HUES48 (cell line): ENCODE measurements at regions not wholly inside any gene's neighbourhood (a gene's known extent, or its start where the extent isn't known, plus 50 kb on each side); places are given as distances from the start of the nearest gene placed in this dataset.

ENCODE experiments used
- H3K27ac ChIP-seq: one replicate; pipeline ENCODE4 v1.7.0; 2013; ENCODE audit warnings: low read depth, low read length, inconsistent platforms
- H3K27me3 ChIP-seq: 2 replicates; pipeline ENCODE4 v1.6.1; 2013; ENCODE audit warnings: mild to moderate bottlenecking, low read length; ENCODE audit not compliant: control insufficient read depth, insufficient read depth
- H3K36me3 ChIP-seq: 2 replicates; pipeline ENCODE4 v1.6.1; 2013; ENCODE audit warnings: low read length; ENCODE audit not compliant: control insufficient read depth, insufficient read depth
- H3K4me1 ChIP-seq: 2 replicates; pipeline ENCODE4 v1.6.1; 2013; ENCODE audit warnings: mild to moderate bottlenecking, low read length; ENCODE audit not compliant: control insufficient read depth, insufficient read depth
- H3K4me3 ChIP-seq: 2 replicates; pipeline ENCODE4 v1.5.1; 2013; ENCODE audit warnings: mild to moderate bottlenecking, low read depth, low read length
- H3K9ac ChIP-seq: 2 replicates; pipeline ENCODE4 v1.6.1; 2013; ENCODE audit warnings: mild to moderate bottlenecking, low read depth, low read length, moderate library complexity
- H3K9me3 ChIP-seq: 2 replicates; pipeline ENCODE4 v1.6.1; 2013; ENCODE audit warnings: low read length; ENCODE audit not compliant: control insufficient read depth, insufficient read depth

- H3K27ac ChIP-seq, result no peak overlapping the region
Observed at GRCh38 chr4:43286137-43286536, 393.6 kb downstream of the GRXCR1 start.

GRCh38 chr4:43296946-43297528, 404.5 kb downstream of the GRXCR1 start:
- Histone ChIP-seq H3K36me3 (no peaks in the 10 kb centered on the region), H3K27me3 (no peaks in the 10 kb centered on the region), H3K4me3 (no peak overlapping the region), H3K27ac (no peak overlapping the region), H3K4me1 (no peaks in the 10 kb centered on the region), H3K9ac (no peak overlapping the region), H3K9me3 (no peaks in the 10 kb centered on the region)

More at GRCh38 chr4:43286137-43286536, 393.6 kb downstream of the GRXCR1 start:
- Histone ChIP-seq H3K27me3 (no peaks in the 10 kb centered on the region), H3K36me3 (no peaks in the 10 kb centered on the region), H3K9me3 (no peaks in the 10 kb centered on the region; the same call in 1 of the 2 replicates), H3K4me3 (no peak overlapping the region), H3K4me1 (no peaks in the 10 kb centered on the region; the same call in 1 of the 2 replicates), H3K9ac (no peak overlapping the region)

GRCh38 chr4:43316813-43317212, 424.3 kb downstream of the GRXCR1 start:
- Histone ChIP-seq H3K9ac (no peak overlapping the region), H3K27me3 (no peaks in the 10 kb centered on the region), H3K4me1 (no peaks in the 10 kb centered on the region), H3K27ac (no peak overlapping the region), H3K9me3 (no peaks in the 10 kb centered on the region; the same call in 1 of the 2 replicates), H3K36me3 (no peaks in the 10 kb centered on the region), H3K4me3 (no peak overlapping the region)

DNA sequence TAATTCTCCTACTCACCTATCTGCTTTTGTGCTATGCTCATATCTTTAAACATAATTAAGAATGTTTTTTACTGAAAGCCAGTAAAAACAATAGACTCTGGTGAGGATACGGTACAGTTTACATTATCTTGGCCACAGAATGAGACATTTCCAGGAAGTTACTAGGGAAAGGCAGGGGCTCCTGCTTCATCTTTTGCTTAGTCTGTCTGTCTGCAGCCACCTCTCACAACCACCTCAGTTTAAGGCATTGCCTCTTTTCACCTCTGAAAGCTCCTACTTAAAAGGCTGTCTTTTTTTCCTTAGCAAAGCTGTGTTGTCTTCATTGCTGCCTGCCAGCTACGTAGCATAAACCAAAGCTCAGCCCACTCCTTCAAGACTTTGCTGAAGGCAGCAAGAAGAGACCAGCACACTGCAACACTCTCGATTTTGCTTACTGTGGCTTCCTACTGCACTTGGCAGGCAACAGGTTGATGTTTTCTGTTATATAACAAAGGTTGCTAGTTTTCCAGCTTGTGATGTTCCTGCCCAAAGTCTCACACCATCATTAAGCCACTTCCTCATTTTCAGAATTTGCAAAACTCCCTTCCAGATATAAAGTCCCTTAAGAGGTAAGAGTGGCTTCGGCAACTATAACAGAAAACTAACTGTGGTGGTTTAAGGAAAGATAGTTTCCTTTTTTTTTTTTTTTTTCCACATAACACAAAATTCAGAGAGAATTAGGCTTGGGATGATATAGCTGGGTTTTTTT, 432.9 kb downstream of the GRXCR1 start:
- H3K36me3 ChIP-seq, result no peaks in the 10 kb centered on the region
- H3K9ac ChIP-seq, result no peak overlapping the region
- no peaks in the 10 kb centered on the region for H3K9me3 ChIP-seq
- no peaks in the 10 kb centered on the region for H3K4me1 ChIP-seq
- no peaks in the 10 kb centered on the region for H3K27me3 ChIP-seq
- no peak overlapping the region for H3K4me3 ChIP-seq
- no peak overlapping the region for H3K27ac ChIP-seq

DNA sequence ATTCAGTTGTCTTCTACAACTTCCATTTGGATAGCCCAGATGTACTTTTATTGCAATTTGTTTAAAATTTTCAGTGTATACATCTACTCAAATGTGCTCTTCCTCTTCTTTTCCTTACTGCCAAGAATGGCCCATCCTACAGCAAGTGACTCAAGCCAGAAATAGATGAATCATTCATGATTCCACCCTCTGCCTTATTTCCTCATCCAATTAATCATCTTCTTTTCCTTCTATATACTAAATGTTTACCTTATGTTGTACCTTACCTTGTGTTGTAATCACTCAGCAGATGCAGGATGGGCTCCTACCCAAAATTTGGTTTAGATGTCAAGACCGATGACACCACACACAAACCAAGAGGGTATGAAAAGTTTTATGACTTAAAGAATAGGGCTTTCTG, 437.8 kb downstream of the GRXCR1 start:
- Histone ChIP-seq H3K9me3 (no peaks in the 10 kb centered on the region), H3K27ac (no peak overlapping the region), H3K9ac (no peak overlapping the region)

DNA sequence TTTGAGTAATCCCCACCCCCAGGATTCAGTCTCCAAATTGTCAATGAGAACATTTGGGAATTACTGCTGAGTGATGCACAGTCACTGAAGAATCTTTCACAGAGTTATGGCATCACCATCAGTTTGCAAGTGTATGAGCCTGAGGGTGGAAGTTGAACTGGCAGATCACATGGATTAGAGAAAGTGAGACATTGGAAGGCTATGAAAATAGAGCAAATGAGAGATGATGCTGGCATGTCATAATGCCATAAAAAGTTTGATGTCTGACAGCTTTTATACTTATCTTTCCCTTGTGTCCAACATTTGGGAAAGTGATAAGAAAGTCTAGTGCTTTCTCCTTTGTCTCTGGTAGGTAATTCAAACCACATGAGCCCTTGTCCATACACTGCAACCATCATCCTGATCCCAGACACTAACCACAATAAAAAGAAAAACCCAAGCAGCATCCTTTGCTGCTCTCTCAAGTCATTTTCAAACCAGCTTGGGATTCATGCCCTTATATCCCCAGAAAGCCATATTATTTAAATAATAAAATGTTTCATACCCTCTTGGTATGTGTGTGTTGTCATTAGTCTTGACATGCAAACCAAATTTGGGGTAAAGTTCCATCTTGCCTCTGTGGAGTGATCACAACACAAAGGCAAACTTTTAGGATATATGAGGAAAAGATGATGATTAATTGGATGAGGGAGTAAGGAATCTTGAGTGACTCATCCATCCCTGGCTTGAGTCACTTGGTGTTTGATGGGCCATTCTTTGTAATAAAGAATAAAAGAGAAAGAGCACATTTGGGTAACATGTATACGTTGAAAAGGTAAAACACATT, 438.9 kb downstream of the GRXCR1 start:
- Histone ChIP-seq H3K4me3 (no peak overlapping the region), H3K9ac (no peak overlapping the region)

More for the DNA sequence above, 437.8 kb downstream of the GRXCR1 start:
- Histone ChIP-seq H3K36me3 (no peaks in the 10 kb centered on the region), H3K4me1 (no peaks in the 10 kb centered on the region), H3K4me3 (no peak overlapping the region), H3K27me3 (no peaks in the 10 kb centered on the region)

DNA sequence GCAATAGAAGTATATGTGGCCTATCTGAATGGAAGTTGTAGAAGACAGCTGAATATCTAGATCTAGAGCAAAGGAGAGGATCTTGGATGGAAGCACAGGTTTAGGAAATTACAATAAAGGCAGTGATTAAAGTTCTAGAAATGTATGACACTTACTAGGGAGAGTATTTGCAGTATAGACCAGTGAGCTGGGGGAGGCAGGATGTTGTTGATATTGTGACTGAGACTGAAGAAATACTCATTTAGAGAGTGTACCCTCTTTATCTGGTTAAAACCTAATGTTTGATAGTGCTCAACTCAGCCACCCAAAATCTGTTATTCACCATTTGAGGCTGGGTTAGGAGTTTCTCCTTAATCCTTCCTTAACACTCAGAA, 439.5 kb downstream of the GRXCR1 start:
- H3K9ac ChIP-seq, result no peak overlapping the region
- no peaks in the 10 kb centered on the region for H3K9me3 ChIP-seq
- no peak overlapping the region for H3K27ac ChIP-seq
- H3K4me1 ChIP-seq, result no peaks in the 10 kb centered on the region
- H3K27me3 ChIP-seq, result no peaks in the 10 kb centered on the region
- H3K36me3 ChIP-seq, result no peaks in the 10 kb centered on the region
- H3K4me3 ChIP-seq, result no peak overlapping the region

More for the DNA sequence above, 438.9 kb downstream of the GRXCR1 start:
- no peak overlapping the region for H3K27ac ChIP-seq
- H3K27me3 ChIP-seq, result no peaks in the 10 kb centered on the region
- H3K9me3 ChIP-seq, result no peaks in the 10 kb centered on the region
- H3K36me3 ChIP-seq, result no peaks in the 10 kb centered on the region
- H3K4me1 ChIP-seq, result no peaks in the 10 kb centered on the region

GRCh38 chr4:43337707-43338106, 445.2 kb downstream of the GRXCR1 start:
- no peak overlapping the region for H3K9ac ChIP-seq
- H3K4me1 ChIP-seq, result no peaks in the 10 kb centered on the region
- no peaks in the 10 kb centered on the region for H3K27me3 ChIP-seq
- H3K4me3 ChIP-seq, result no peak overlapping the region
- no peaks in the 10 kb centered on the region for H3K9me3 ChIP-seq
- no peaks in the 10 kb centered on the region for H3K36me3 ChIP-seq
- no peak overlapping the region for H3K27ac ChIP-seq

DNA sequence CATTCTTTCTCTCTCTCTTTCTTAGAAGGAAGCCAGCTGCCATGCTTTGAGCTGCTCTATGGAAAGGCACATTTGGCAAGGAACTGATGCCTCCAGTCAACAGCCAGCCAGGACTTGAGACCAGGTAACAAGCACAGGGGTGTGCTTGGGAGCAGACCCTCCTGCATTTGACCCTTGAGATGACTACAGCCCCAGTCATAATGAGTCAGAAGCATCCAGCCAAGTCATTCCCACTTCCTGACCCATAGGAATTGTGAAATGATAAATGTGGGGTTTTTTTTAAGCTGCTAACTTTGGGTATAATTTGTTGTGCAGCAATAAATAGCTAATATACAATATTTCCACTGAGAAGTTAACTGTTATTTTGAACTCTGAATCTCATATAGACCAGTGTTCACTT, 446.9 kb downstream of the GRXCR1 start:
- Histone ChIP-seq H3K36me3 (no peaks in the 10 kb centered on the region), H3K9me3 (no peaks in the 10 kb centered on the region), H3K4me1 (no peaks in the 10 kb centered on the region), H3K27me3 (no peaks in the 10 kb centered on the region), H3K4me3 (no peak overlapping the region), H3K27ac (no peak overlapping the region), H3K9ac (no peak overlapping the region)

DNA sequence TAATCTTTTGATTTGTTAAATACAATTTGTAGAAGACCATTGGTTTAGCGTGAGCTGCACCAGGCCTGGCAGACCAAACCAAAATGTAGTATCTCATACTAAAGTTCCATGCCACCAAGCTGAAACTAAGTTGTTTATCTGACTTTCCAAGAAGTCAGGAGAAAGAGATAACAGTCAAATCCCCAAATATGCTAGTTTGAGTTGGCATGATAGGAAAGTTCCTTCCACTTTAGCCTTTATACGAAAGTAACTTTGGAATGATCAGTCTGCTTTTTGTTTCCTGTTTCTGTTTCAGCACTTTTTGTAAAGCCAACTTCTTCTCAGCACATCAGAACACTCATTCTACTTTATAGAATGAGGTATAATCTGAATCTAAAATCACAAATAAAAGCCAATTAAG, 449.2 kb downstream of the GRXCR1 start:
- H3K27ac ChIP-seq, result no peak overlapping the region
- H3K9me3 ChIP-seq, result no peaks in the 10 kb centered on the region
- no peaks in the 10 kb centered on the region for H3K4me1 ChIP-seq
- H3K4me3 ChIP-seq, result no peak overlapping the region
- H3K9ac ChIP-seq, result no peak overlapping the region
- H3K27me3 ChIP-seq, result no peaks in the 10 kb centered on the region
- H3K36me3 ChIP-seq, result no peaks in the 10 kb centered on the region

DNA sequence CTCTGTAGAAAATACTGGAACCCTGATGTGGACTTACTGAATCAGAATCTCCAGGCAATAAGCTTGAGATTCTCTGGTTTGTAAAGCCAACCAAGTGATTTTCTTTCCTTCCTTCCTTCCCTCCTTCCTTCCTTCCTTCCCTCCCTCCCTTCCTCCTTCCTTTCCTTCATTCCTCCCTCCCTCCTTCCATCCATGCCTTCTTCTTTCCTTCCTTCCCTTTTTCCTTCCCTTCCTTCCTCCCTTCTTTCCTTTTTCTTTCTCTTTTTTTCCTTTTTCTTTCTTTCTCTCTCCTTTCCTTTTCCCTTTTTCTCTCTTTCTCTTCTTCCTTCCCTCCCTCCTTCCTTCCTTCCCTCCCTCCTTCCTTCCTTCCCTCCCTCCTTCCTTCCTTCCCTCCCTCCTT, 450.8 kb downstream of the GRXCR1 start:
- Histone ChIP-seq H3K4me1 (no peaks in the 10 kb centered on the region), H3K27ac (no peak overlapping the region), H3K9ac (no peak overlapping the region), H3K4me3 (no peak overlapping the region), H3K36me3 (no peaks in the 10 kb centered on the region), H3K27me3 (no peaks in the 10 kb centered on the region), H3K9me3 (no peaks in the 10 kb centered on the region)
